ENCODE measurements at regions not wholly inside any gene's neighbourhood (a gene's known extent, or its start where the extent isn't known, plus 50 kb on each side); places are given as distances from the start of the nearest gene placed in this dataset.

DNA sequence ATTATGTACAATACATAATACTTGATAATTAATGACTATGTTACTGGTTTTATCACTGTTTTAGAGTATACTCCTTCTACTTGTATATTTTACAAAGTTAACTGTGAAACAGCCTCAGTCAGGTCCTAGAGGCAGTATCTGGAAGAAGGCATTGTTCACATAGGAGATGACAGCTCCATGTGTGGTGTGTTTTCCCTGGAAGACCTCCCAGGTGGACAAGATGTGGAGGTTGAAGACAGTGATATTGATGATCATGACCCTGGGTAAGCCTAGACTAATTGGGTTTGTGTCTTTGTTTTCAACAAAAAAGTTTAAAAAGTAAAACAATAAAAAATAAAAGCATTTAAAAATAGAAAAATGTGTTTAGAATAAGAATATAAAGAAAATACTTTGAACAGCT, 96.4 kb downstream of the TRIB2 start:
- no peaks in the 10 kb centered on the region for H3K36me3 ChIP-seq (ENCODE audit: control insufficient read depth, insufficient read depth, low read length)
- ATAC-seq (no peak), DNase-seq (ENCODE audit: low read depth, low spot score) (no peak)
- H3K4me1 ChIP-seq (ENCODE audit: control insufficient read depth, insufficient read depth, low read length): no peaks in the 10 kb centered on the region
- CTCF ChIA-PET: no interaction called here
- H3K4me3 ChIP-seq (ENCODE audit: low read depth in 2 of 2, low read length in 2 of 2): no peak overlapping the region
- H3K27ac ChIP-seq (ENCODE audit: low read length): no peak overlapping the region
- POLR2A ChIA-PET: no interaction called here
- H3K27me3 ChIP-seq (ENCODE audit: control insufficient read depth, insufficient read depth, low read length): no peaks in the 10 kb centered on the region
- TF ChIP-seq, protein P1, sequence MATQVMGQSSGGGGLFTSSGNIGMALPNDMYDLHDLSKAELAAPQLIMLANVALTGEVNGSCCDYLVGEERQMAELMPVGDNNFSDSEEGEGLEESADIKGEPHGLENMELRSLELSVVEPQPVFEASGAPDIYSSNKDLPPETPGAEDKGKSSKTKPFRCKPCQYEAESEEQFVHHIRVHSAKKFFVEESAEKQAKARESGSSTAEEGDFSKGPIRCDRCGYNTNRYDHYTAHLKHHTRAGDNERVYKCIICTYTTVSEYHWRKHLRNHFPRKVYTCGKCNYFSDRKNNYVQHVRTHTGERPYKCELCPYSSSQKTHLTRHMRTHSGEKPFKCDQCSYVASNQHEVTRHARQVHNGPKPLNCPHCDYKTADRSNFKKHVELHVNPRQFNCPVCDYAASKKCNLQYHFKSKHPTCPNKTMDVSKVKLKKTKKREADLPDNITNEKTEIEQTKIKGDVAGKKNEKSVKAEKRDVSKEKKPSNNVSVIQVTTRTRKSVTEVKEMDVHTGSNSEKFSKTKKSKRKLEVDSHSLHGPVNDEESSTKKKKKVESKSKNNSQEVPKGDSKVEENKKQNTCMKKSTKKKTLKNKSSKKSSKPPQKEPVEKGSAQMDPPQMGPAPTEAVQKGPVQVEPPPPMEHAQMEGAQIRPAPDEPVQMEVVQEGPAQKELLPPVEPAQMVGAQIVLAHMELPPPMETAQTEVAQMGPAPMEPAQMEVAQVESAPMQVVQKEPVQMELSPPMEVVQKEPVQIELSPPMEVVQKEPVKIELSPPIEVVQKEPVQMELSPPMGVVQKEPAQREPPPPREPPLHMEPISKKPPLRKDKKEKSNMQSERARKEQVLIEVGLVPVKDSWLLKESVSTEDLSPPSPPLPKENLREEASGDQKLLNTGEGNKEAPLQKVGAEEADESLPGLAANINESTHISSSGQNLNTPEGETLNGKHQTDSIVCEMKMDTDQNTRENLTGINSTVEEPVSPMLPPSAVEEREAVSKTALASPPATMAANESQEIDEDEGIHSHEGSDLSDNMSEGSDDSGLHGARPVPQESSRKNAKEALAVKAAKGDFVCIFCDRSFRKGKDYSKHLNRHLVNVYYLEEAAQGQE (IDR thresholded peaks at IDR 0.05; ENCODE audit: insufficient read depth in 1 of 2, low read depth in 2 of 2, low read length in 1 of 2): no peak
- TF ChIP-seq TCF7L2 (IDR thresholded peaks at IDR 0.05; ENCODE audit: low read depth, low read length) (no peak), SIN3A (IDR thresholded peaks at IDR 0.05; ENCODE audit: borderline replicate concordance, insufficient read depth, low read depth, low read length) (no peak), POLR2AphosphoS5 (IDR thresholded peaks at IDR 0.05; ENCODE audit: low read depth, low read length) (no peak)
- TF ChIP-seq, protein P2, sequence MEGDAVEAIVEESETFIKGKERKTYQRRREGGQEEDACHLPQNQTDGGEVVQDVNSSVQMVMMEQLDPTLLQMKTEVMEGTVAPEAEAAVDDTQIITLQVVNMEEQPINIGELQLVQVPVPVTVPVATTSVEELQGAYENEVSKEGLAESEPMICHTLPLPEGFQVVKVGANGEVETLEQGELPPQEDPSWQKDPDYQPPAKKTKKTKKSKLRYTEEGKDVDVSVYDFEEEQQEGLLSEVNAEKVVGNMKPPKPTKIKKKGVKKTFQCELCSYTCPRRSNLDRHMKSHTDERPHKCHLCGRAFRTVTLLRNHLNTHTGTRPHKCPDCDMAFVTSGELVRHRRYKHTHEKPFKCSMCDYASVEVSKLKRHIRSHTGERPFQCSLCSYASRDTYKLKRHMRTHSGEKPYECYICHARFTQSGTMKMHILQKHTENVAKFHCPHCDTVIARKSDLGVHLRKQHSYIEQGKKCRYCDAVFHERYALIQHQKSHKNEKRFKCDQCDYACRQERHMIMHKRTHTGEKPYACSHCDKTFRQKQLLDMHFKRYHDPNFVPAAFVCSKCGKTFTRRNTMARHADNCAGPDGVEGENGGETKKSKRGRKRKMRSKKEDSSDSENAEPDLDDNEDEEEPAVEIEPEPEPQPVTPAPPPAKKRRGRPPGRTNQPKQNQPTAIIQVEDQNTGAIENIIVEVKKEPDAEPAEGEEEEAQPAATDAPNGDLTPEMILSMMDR (IDR thresholded peaks at IDR 0.05): no peak
- intact Hi-C loops (cut with micrococcal nuclease; ENCODE audit: unreplicated experiment): no loop called here
- in situ Hi-C loops (cut with HindIII; ENCODE audit: low pct_unique_long_range_greater_than_20kb, low sequenced_read_pairs): no loop called here
- H3K9me3 ChIP-seq (ENCODE audit: control insufficient read depth, insufficient read depth, low read depth, low read length): no peaks in the 10 kb centered on the region
- BruUV-seq (replicated peaks): no TSS peak

DNA sequence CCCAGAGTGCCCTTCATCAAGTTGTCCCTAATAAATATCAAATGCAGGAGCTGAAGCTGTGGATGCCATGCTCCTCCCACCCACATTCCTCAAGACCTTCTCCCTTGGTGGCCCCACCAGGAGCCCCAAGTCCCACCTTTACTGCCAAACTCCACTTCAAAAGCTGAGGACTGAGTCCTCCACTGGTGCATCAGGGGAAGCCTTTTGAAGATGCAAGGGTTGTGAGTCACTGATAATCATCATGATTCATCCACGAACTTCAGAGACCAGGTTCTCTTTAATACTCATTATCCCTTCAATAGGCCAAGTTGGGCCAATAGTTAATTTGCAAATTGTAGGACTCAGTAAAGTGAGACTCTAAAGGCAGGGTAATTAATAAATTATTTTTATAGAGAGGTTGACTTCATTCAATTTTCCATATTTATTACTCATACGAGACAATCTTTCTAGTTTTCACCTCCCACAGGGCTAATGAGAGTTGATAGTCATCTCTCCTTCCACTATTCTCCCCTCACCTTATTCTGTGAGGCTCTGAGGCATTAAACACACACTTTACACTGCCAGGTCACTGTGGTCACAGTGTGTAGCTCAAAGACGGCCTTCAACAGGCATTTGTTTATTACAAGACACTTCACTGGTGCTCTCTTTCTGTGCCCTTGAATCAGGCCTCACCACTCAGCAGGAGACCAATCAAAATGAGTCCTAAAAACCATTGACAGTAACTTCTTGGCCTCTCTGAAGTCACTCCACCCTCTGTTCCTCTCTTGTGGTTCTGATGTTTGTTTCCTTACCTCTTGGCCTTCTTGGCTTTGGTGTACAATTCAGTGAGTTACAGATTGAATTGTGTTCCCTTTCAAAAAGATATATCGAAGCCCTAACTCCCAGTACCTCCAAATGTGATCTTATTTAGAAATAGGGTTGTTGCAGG, 99.9 kb downstream of the TRIB2 start:
- no peaks in the 10 kb centered on the region for H3K4me1 ChIP-seq (ENCODE audit: control insufficient read depth, insufficient read depth, low read length)
- H3K4me3 ChIP-seq (ENCODE audit: low read depth in 2 of 2, low read length in 2 of 2): no peak overlapping the region
- H3K36me3 ChIP-seq (ENCODE audit: control insufficient read depth, insufficient read depth, low read length): no peaks in the 10 kb centered on the region
- in situ Hi-C loops (cut with HindIII; ENCODE audit: low pct_unique_long_range_greater_than_20kb, low sequenced_read_pairs) (no loop called here), intact Hi-C loops (cut with micrococcal nuclease; ENCODE audit: unreplicated experiment) (no loop called here)
- no peak for TF ChIP-seq POLR2AphosphoS5 (IDR thresholded peaks at IDR 0.05; ENCODE audit: low read depth, low read length)
- TF ChIP-seq TCF7L2 (IDR thresholded peaks at IDR 0.05; ENCODE audit: low read depth, low read length): no peak
- TF ChIP-seq, protein P2 (IDR thresholded peaks at IDR 0.05): no peak
- TF ChIP-seq SIN3A (IDR thresholded peaks at IDR 0.05; ENCODE audit: borderline replicate concordance, insufficient read depth, low read depth, low read length): no peak
- TF ChIP-seq, protein P1 (IDR thresholded peaks at IDR 0.05; ENCODE audit: insufficient read depth in 1 of 2, low read depth in 2 of 2, low read length in 1 of 2): no peak
- POLR2A ChIA-PET: no interaction called here
- no peak for ATAC-seq
- no peak for DNase-seq (ENCODE audit: low read depth, low spot score)
- CTCF ChIA-PET: no interaction called here
- no peaks in the 10 kb centered on the region for H3K27me3 ChIP-seq (ENCODE audit: control insufficient read depth, insufficient read depth, low read length)
- H3K27ac ChIP-seq (ENCODE audit: low read length): no peak overlapping the region
- H3K9me3 ChIP-seq (ENCODE audit: control insufficient read depth, insufficient read depth, low read depth, low read length): no peaks in the 10 kb centered on the region
- BruUV-seq (replicated peaks): no TSS peak

Data from Panc1 (cell line).